ENCODE measurements at regions not wholly inside any gene's neighbourhood (a gene's known extent, or its start where the extent isn't known, plus 50 kb on each side); places are given as distances from the start of the nearest gene placed in this dataset.

DNA sequence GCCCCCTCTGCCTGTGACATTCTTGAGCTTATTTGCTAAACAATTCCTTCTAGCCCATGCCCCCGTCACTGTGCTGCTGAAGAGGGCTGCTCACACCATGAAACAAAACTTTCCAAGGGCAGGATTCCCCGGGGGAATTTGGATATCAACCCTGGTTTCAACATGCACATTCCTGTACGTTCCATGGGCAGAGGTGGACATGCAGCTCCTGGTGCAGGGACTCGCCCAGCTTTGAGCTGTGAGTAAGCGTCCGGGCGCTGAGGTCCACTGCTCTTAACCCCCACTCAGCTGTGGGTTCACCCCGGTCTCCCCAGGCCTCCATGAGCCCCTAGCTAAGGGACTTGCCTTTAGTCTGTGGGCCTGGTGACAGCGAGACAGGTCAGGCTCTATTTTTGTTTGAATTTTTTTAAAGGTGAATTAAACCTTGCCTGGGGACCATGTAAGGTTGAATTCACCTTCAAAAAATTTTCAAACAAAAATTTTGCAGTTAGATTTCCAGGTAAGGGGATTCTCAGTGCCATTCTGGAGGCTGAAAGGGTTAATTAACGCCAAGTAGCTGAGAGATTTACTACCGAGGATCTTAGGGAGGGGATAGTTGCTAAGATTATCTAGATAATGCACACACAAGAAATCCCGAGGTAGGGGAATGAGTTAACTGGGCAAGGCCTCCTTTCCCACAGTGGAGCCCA is 70.3 kb upstream of the SLC22A23 start:
- no peak for DNase-seq (ENCODE audit: low spot score)

DNA sequence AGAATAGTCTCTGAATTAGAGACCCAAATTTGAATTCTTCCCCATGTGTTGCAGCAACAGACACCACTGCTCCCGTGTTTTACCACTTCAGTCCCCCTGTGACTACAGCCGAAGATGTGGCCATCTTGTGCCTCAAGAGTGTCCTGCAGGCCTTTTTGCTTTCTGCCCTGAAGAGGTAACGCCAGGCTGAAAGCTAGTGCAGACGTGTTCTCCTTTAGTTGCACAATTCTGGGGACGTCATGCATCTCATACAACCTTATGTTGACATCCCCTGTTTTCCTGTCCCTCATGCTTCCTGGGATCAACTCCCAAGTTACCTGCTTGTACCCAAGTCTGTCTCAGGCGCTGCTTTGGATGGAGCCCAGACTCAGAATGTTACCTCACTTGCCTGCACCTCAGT is 69.1 kb upstream of the SLC22A23 start:
- no peak for DNase-seq (ENCODE audit: low spot score)

DNA sequence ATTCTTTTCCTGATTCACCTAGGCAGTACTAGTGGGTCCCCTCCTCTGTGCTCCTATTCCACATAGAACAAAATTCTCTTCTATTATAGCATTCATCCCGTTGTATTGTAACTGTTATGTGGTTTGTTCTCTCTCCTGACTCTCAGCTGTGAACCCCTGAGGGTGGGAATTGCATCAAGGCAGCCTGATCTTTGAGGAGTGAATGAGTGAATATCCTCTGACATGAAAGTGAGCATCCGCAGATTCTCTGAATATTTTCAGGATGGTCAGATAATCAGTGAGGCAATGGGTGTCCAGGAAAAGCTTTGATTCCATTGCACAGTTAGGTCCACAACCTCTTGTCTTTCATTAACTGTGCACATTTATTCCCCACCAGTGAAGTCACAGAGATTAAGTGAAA is 67.6 kb upstream of the SLC22A23 start:
- no peak for DNase-seq (ENCODE audit: low spot score)

DNA sequence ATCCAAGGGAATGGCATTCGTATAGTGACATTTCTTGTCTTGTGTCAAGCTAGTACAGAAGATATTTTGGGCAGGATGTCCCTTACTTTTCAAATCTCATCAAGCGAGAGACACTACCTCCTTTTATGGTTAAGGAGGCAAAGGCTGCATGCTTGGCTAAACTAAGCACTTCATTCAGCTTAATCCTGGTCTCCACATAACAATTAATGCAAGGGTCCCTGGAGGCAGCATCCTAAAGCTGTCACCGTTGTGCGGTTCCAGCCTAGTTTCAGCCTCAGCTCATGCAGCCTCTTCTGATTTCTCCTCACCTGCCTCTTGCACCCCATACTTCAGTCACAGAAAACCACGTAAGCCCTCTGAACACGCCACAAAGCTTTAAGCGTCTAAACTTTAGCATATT is 67.1 kb upstream of the SLC22A23 start:
- no peak for DNase-seq (ENCODE audit: low spot score)

DNA sequence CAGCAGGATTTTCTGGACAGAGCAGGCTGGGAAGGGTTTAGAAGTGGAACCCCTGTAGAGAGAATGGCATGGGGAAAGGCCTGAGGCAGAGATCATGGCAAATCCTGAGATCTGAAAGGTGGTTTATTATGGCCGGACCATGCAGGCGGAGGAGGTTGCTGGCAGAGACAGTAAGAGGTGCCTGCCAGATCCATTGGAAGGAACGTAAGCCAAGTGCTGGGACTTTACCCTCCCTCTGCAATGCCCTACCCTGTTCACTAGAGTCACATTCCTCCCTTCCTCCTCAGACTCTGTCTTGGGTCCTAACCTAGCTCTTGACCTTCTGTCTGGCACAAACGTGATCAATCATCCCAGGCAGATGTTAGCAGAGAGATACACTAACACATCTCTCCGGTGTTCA is 66.4 kb upstream of the SLC22A23 start:
- DNase-seq (ENCODE audit: low spot score): no peak

DNA sequence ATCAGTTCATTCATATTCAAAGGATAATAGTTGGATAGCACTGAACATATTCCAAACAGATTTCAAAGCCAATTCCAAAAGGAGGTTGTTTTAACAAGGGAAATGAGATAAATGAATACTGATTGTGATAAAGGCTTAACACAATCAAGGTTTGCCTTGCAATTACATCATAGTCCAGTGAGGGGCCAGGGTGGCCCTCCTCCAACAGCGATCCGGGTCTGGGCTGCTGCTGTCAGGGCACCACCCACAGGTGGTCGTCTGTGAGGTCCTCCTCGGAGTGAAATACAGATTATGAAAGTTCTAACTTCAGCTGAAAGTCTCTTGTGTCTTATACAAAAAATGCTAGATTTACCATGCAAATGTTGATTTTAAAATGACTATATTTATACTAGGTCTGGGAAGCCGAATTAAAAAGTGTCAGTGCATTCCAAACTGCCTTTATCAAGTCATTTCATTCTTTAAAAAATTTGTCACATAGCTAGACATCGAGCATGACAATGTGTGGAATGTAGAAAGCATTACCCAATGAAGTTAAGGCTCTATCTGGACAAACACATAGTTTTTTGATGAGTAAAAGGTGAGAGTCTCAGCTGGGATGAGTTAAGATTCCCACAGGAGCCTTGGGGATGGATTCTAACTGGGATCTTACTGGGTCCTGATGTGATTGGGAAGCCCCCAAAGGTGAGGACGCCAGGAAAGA is 65.9 kb upstream of the SLC22A23 start:
- DNase-seq (ENCODE audit: low spot score): no peak

DNA sequence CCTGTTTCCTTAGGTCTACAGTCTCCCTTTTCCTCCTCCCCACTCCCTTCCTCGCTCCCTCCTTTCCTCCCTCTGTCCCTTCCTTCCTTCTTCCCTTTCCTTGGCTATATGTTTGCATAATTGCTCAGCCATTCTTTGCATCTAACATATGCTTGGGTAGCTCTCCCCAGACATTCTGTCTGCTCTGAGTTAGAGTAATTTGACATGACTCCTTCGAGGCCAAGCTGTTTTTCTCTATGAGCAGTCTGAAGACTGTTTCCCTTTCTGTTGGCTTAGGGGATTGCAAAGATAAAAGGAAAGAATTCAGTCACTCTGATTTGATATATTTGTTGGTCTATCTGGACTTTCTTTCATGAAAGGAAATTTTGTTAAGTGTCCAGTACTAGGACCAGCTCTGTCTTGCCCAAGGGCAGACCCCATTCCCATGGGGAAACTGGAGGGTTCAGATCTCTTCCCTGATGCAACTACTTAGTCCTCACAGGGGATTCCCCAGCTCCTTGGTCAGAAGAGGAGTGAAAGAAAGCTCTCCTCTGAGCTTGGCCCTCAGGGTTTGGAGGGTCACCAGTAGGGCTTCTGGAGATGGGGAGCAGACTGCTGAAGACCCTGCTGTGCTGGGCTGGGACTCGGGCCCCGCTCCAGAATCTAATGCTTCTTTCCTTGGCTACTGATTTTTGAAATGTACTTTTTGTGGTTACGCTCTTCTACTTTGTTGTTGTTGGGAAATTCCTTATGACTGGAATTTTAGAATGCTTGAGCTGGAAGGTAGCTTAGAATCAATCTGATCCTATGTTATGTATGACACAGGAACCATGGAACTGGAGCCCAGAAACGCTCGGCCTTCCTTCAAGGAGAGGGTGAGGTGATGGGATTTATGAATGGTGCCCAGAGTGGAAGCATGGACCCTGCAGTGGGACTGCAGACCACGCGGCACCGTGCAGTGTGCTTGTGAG is 63.7 kb upstream of the SLC22A23 start:
- DNase-seq (ENCODE audit: low spot score): no peak

DNA sequence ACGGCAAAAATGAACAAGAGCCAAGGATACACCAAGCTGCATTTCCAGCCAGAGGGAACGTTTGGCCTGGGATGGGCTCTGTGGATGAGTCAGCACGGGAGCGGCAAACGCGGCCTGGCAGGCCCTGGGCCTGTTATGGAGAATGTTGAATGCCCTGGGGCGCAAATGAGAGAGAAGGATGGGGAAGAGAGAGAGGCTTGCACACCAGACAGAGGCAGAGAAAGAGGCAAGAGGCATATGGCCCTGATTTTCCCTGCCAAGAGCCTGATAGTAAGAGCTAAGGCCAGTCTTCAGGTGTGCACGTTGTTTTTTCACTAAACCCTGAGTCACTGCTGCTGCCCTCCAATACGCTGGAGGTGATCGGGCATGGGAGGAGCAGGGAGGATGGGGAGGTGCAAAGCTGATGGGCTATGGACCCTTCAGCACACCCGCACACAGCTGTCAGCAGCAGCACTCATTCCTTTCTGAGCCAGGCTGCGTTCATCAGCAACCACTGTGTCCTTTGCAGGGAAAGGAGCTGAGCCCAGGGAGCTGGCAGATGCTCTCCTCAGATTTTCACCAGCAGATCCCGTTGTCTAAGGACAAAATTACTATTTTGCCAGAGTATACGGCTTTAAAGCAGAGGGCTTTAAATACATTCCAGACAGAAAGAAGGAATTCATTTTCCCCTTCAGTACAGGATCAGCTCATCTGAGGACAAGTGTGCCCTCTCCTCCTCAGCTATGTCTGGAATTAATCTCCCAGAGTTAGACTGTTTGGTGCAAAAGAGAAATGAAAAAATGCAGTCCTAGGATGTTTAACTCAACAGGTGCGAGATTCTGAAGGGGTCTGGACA is 61.7 kb upstream of the SLC22A23 start:
- DNase-seq (ENCODE audit: low spot score): no peak

DNA sequence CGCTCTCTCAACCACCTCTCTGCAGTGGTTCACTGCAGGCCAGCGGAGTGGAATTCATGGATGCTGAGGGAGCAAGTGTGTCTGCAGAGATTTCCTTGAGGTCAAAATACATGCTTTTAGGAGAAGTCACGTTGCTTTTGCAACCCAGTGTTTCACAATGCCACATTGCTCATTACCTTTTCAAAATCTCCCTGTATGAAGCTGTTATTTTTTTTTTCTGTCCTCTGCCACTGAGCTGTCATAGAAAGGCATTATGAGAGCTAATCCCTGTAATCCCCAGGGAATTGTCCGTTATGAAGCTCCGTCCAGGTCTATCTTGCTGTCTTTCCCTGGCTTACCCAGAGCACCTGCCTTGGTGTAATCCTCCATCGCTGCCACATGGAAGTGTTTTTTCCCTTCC is 60.5 kb upstream of the SLC22A23 start:
- no peak for DNase-seq (ENCODE audit: low spot score)

DNA sequence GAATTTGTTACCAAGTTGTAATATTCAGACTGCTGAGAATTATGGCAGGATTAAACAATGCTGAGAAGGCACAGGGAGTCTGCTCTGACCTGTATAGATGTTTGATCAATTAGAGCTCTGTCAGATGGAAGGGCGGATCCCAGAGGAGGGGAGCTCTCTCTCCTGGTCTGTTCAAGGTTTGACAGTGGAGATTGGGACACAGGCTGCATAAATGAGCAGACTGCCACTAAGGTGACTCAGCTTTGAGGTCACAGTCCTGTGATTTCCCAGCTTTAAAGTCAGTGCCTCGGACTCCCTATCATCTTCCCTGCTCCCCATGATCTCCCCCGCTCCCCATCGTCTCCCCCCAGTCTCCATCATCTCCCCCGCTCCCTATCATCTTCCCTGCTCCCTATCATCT is 59.2 kb upstream of the SLC22A23 start:
- DNase-seq (ENCODE audit: low spot score): no peak

DNA sequence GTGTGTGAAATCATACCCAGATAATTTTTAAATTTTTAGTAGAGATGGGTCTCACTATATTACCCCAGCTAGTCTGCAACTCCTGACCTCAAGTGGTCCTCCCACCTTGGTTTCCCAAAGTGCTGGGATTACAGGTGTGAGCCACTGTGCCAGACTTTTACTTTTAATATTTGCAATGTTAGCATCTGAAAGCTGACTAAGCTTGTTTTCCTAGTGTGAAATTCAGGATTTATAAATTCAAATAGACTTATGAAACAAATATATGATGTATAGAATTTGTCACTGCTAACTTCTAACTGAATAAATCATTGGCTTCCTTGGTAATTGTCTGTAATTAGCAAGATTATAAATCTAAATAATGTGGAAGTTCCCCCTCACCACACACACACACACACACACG is 58.8 kb upstream of the SLC22A23 start:
- DNase-seq (ENCODE audit: low spot score): no peak

DNA sequence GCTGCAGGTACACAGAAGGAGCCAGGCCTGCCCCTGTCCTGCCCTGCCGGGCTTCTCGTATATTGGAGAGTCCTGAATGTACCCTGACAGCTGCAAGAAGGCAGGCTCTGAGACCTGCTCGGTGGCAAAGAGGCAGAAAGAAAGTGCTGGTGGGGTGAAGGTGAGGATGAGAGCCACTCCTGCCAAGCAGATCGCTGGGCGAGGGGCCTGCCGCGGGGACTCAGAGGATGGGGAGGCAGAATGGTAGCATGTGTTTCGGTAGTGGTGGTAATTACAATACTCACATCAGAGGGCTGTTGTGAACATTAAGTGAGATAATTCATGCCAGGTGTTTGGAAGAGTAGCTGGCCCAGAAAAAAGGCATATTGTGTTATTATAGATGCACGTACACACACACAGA is 56.6 kb upstream of the SLC22A23 start:
- DNase-seq (ENCODE audit: low spot score): no peak

DNA sequence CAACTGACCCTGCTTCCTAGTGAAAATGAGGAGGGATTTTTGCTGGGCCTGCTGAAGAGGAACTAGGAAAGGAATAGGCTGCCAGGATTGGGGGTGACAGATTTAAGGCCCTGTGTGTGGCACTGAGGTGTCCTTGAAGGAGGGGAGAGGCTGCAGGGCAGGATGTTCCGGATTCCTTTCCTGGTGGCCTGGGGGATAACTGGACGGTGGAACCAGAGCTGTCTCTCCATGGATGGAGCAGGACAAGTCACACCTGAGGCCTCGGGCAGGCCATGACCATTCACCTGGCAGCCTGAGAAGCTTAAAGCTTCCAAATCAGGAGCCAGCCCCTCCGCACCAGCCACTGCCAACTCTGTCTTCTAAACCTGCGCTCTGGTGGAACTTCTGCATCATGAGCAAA is 56.0 kb upstream of the SLC22A23 start:
- DNase-seq (ENCODE audit: low spot score): no peak

DNA sequence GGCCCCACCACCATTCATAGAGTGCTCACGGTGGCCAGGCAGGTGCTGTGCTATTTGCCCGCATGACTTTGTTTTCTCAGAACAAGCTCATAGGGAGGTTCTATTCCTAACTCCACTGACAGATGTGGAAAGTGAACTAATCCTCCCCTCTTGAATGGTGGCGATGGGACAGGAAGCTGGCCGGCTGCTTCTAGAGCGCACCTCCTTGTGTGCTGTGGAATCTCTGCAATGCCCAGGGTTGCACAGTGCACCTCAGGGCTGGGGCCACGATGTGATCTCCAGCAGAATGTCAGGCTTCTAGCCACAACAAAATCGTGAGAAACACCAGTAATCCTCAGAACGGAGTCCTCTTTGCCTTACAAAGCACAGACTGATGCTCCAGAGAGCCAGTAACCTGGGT is 53.8 kb upstream of the SLC22A23 start:
- no peak for DNase-seq (ENCODE audit: low spot score)

DNA sequence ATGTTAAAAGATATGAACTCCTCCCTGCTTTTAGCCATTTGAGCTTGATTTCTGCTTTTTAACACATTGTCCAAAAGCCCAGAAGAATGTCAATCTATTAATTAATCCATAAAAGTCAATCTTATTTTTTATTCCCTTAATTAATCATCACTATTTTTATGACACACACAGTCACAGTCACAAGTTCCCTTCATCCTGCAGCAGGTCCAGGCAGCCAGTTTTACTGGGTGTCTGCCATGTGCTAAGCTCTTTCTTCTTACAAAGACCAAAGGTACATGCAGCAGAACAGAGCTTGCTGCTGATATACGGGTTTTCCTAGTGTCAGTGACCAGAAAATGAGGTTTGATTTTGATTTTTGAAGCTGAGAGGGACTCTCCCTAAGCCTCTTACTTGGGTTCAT is 53.3 kb upstream of the SLC22A23 start:
- DNase-seq (ENCODE audit: low spot score): no peak

DNA sequence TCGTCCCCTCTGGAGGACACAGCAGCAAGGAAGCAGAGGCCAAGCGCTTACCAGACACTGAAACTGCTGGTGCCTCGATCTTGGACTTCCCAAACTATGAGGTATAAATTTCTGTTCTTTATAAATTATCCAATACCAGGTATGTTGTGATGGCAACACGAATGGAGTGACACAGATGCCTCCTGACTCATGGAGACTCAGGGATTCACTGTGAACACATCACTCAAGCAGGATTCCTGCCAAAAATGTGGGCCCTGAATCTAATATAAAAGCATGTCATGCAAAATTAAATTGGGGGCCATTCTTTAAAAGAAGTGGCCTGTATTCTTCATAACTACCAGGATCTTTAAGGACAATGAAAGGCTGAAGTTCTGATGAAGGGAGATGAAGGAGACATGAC is 52.5 kb upstream of the SLC22A23 start:
- no peak for DNase-seq (ENCODE audit: low spot score)

DNA sequence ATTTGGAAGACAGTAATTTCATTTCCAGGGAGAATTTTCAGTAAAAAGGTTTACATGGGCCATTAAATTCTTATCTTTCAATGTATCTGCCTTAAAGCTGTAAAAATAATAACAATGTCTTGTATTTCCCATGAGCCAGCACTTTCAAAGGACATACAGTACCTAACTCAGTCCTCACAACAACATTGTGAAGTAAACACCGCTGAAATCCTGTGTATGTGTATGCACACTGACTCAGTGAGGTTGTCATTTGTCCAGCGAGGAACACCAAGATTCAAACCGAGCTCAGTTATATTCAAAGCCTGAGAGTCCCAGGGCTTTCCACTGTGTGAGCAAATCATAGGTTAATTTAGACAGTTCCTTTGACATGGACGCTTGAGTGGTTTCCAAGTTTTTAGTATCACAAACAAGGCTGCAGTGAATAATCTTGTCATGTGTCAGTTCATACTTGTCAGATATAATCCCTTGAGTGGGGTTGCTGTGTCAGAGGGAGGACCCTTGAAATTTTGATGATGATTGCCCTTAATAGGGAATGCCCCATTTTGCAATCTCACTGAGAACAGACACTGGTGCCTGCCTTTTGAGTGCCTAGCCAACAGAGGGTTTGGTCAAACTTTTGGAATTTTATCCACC is 50.0 kb upstream of the SLC22A23 start:
- DNase-seq (ENCODE audit: low spot score): no peak
